OCI-LY1 (cell line): ENCODE measurements at regions not wholly inside any gene's neighbourhood (a gene's known extent, or its start where the extent isn't known, plus 50 kb on each side); places are given as distances from the start of the nearest gene placed in this dataset.

Source experiments
- H2AFZ ChIP-seq: fragments of 200-600 bp; sonication (generic), shearing (Covaris generic); 2 replicates; pipeline ENCODE4 v1.6.0; 2014; ENCODE audit warnings: antibody characterized with exemption, mild to moderate bottlenecking, low read length
- H3F3A ChIP-seq: fragments of 200-600 bp; sonication (generic), shearing (Covaris generic); 2 replicates; pipeline ENCODE4 v1.6.0; 2014; ENCODE audit warnings: mild to moderate bottlenecking, antibody characterized with exemption, low read length, moderate library complexity; ENCODE audit not compliant: insufficient read depth
- H3K27ac ChIP-seq: fragments of 200-600 bp; sonication (generic); 2 replicates; pipeline ENCODE4 v1.5.1; 2014; ENCODE audit warnings: low read length, mixed run types, mild to moderate bottlenecking, low read depth; ENCODE audit not compliant: poor library complexity, severe bottlenecking
- H3K27me3 ChIP-seq: fragments of 200-600 bp; sonication (generic); 2 replicates; pipeline ENCODE4 v1.6.0; 2014; ENCODE audit warnings: antibody characterized with exemption, mild to moderate bottlenecking, low read length, moderate library complexity; ENCODE audit not compliant: insufficient read depth
- H3K36me3 ChIP-seq: fragments of 200-600 bp; sonication (generic); 2 replicates; pipeline ENCODE4 v1.6.1; 2014; ENCODE audit warnings: mild to moderate bottlenecking, antibody characterized with exemption, low read length, moderate library complexity, mixed read lengths; ENCODE audit not compliant: insufficient read depth
- H3K4me1 ChIP-seq: fragments of 200-600 bp; sonication (generic); 2 replicates; pipeline ENCODE4 v1.5.1; 2014; ENCODE audit warnings: mild to moderate bottlenecking, low read length, moderate library complexity; ENCODE audit not compliant: insufficient read depth, severe bottlenecking
- H3K4me2 ChIP-seq: fragments of 200-600 bp; sonication (generic), shearing (Covaris generic); 2 replicates; pipeline ENCODE4 v1.6.1; 2014; ENCODE audit warnings: low read length
- H3K4me3 ChIP-seq: fragments of 200-600 bp; sonication (generic); 2 replicates; pipeline ENCODE4 v1.5.1; 2014; ENCODE audit warnings: low read length, low read depth, mild to moderate bottlenecking, mixed read lengths; ENCODE audit not compliant: poor library complexity, severe bottlenecking
- H3K79me2 ChIP-seq: fragments of 200-600 bp; shearing (Covaris generic); 2 replicates; pipeline ENCODE4 v1.6.1; 2016; ENCODE audit warnings: mixed run types, low read length, mixed read lengths; ENCODE audit not compliant: insufficient read depth
- H3K9ac ChIP-seq: fragments of 200-600 bp; sonication (generic), shearing (Covaris generic); 2 replicates; pipeline ENCODE4 v1.6.1; 2014; ENCODE audit warnings: mild to moderate bottlenecking, low read length, mixed read lengths
- H3K9me2 ChIP-seq: fragments of 200-600 bp; sonication (generic), shearing (Covaris generic); 2 replicates; pipeline ENCODE4 v1.6.1; 2014; ENCODE audit warnings: low read depth, mild to moderate bottlenecking, low read length, mixed read lengths
- H3K9me3 ChIP-seq: fragments of 200-600 bp; shearing (Covaris generic); 2 replicates; pipeline ENCODE4 v1.6.1; 2014; ENCODE audit warnings: low read length, mixed read lengths
- H4K20me1 ChIP-seq: fragments of 200-600 bp; sonication (generic), shearing (Covaris generic); 2 replicates; pipeline ENCODE4 v1.6.0; 2016; ENCODE audit warnings: mild to moderate bottlenecking, low read length; ENCODE audit not compliant: insufficient read depth
- CTCF ChIP-seq: fragments of 200-600 bp; sonication (generic), shearing (Covaris generic); IDR thresholded peaks from 2 replicates; pipeline ENCODE4 v1.5.1; 2017; ENCODE audit warnings: mild to moderate bottlenecking, antibody characterized with exemption, low read length, moderate library complexity, mixed read lengths
- EZH2 ChIP-seq: fragments of 200-600 bp; sonication (generic), shearing (Covaris generic); IDR thresholded peaks from 2 replicates; pipeline ENCODE4 v1.8.0; 2017; ENCODE audit warnings: borderline replicate concordance, mixed run types, mild to moderate bottlenecking, antibody characterized with exemption, low read length, moderate library complexity, mixed read lengths

GRCh38 chr2:41626936-41627335 is 420.9 kb upstream of the PKDCC start:
- H3K36me3 ChIP-seq, result no peaks in the 10 kb centered on the region
- no peaks in the 10 kb centered on the region for H3K9me2 ChIP-seq
- no peak overlapping the region for H3K4me3 ChIP-seq
- H4K20me1 ChIP-seq, result no peaks in the 10 kb centered on the region
- H3K79me2 ChIP-seq, result no peaks in the 10 kb centered on the region
- H3F3A ChIP-seq, result no peaks in the 10 kb centered on the region
- H3K9ac ChIP-seq, result no peak overlapping the region
- no peak overlapping the region for H3K27ac ChIP-seq
- H3K27me3 ChIP-seq, result no peaks in the 10 kb centered on the region
- H3K9me3 ChIP-seq, result no peaks in the 10 kb centered on the region
- no peaks in the 10 kb centered on the region for H3K4me1 ChIP-seq
- no peak overlapping the region for H2AFZ ChIP-seq
- no peak for TF ChIP-seq EZH2
- no peak for TF ChIP-seq CTCF
- no peak overlapping the region for H3K4me2 ChIP-seq

- H3K4me3 ChIP-seq, result no peak overlapping the region
- no peaks in the 10 kb centered on the region for H3K9me3 ChIP-seq
- H4K20me1 ChIP-seq, result no peaks in the 10 kb centered on the region
- no peak overlapping the region for H3K9ac ChIP-seq
- TF ChIP-seq EZH2 (no peak), CTCF (no peak)
- H3K36me3 ChIP-seq, result no peaks in the 10 kb centered on the region
- H2AFZ ChIP-seq, result no peak overlapping the region
- no peaks in the 10 kb centered on the region for H3F3A ChIP-seq
- no peaks in the 10 kb centered on the region for H3K27me3 ChIP-seq
- H3K4me1 ChIP-seq, result no peaks in the 10 kb centered on the region
- no peak overlapping the region for H3K4me2 ChIP-seq
- H3K9me2 ChIP-seq, result no peaks in the 10 kb centered on the region
- no peak overlapping the region for H3K27ac ChIP-seq
- no peaks in the 10 kb centered on the region for H3K79me2 ChIP-seq
These were observed 413.1 kb upstream of the PKDCC start for GRCh38 chr2:41634686-41635085.

- H3K79me2 ChIP-seq, result no peaks in the 10 kb centered on the region
These were observed 402.9 kb upstream of the PKDCC start for GRCh38 chr2:41644936-41645335.

More at GRCh38 chr2:41644936-41645335, 402.9 kb upstream of the PKDCC start:
- Histone ChIP-seq H3K27me3 (no peaks in the 10 kb centered on the region), H3K36me3 (no peaks in the 10 kb centered on the region), H3K4me2 (no peak overlapping the region), H3K4me1 (no peaks in the 10 kb centered on the region), H4K20me1 (no peaks in the 10 kb centered on the region), H3K4me3 (no peak overlapping the region), H2AFZ (no peak overlapping the region), H3K9me3 (no peaks in the 10 kb centered on the region), H3K9me2 (no peaks in the 10 kb centered on the region), H3K27ac (no peak overlapping the region), H3F3A (no peaks in the 10 kb centered on the region), H3K9ac (no peak overlapping the region)
- no peak for TF ChIP-seq EZH2
- no peak for TF ChIP-seq CTCF
